ENCODE measurements at regions not wholly inside any gene's neighbourhood (a gene's known extent, or its start where the extent isn't known, plus 50 kb on each side); places are given as distances from the start of the nearest gene placed in this dataset.

DNA sequence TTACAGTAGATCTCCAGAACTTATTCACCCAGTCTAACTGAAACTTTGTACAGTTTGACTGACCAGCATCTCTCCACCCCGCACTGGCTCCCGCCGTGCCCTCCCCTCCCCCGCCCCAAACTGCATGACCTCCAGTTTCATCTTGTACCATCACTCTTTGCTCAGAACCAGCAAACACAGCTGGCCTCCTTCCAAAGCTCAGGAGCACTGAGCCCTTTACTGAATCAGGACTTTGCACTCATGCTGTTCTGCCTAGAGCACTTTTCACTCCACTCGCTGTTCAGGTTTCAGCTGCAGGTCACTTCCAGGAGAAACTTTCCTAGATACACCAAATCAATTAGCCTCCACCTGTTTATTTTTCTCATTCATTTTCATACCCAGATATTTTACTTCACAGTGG, 455.3 kb upstream of the PDE3A start:
- TF ChIP-seq, protein P1, sequence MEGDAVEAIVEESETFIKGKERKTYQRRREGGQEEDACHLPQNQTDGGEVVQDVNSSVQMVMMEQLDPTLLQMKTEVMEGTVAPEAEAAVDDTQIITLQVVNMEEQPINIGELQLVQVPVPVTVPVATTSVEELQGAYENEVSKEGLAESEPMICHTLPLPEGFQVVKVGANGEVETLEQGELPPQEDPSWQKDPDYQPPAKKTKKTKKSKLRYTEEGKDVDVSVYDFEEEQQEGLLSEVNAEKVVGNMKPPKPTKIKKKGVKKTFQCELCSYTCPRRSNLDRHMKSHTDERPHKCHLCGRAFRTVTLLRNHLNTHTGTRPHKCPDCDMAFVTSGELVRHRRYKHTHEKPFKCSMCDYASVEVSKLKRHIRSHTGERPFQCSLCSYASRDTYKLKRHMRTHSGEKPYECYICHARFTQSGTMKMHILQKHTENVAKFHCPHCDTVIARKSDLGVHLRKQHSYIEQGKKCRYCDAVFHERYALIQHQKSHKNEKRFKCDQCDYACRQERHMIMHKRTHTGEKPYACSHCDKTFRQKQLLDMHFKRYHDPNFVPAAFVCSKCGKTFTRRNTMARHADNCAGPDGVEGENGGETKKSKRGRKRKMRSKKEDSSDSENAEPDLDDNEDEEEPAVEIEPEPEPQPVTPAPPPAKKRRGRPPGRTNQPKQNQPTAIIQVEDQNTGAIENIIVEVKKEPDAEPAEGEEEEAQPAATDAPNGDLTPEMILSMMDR (IDR thresholded peaks at IDR 0.05), result no peak
- TF ChIP-seq, protein P2, sequence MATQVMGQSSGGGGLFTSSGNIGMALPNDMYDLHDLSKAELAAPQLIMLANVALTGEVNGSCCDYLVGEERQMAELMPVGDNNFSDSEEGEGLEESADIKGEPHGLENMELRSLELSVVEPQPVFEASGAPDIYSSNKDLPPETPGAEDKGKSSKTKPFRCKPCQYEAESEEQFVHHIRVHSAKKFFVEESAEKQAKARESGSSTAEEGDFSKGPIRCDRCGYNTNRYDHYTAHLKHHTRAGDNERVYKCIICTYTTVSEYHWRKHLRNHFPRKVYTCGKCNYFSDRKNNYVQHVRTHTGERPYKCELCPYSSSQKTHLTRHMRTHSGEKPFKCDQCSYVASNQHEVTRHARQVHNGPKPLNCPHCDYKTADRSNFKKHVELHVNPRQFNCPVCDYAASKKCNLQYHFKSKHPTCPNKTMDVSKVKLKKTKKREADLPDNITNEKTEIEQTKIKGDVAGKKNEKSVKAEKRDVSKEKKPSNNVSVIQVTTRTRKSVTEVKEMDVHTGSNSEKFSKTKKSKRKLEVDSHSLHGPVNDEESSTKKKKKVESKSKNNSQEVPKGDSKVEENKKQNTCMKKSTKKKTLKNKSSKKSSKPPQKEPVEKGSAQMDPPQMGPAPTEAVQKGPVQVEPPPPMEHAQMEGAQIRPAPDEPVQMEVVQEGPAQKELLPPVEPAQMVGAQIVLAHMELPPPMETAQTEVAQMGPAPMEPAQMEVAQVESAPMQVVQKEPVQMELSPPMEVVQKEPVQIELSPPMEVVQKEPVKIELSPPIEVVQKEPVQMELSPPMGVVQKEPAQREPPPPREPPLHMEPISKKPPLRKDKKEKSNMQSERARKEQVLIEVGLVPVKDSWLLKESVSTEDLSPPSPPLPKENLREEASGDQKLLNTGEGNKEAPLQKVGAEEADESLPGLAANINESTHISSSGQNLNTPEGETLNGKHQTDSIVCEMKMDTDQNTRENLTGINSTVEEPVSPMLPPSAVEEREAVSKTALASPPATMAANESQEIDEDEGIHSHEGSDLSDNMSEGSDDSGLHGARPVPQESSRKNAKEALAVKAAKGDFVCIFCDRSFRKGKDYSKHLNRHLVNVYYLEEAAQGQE (IDR thresholded peaks at IDR 0.05; ENCODE audit: insufficient read depth in 1 of 2, low read depth in 2 of 2, low read length in 1 of 2), result no peak
- TF ChIP-seq POLR2AphosphoS5 (IDR thresholded peaks at IDR 0.05; ENCODE audit: low read depth, low read length), result no peak
- TF ChIP-seq TCF7L2 (IDR thresholded peaks at IDR 0.05; ENCODE audit: low read depth, low read length), result no peak
- TF ChIP-seq SIN3A (IDR thresholded peaks at IDR 0.05; ENCODE audit: borderline replicate concordance, insufficient read depth, low read depth, low read length), result no peak
